ENCODE measurements at regions not wholly inside any gene's neighbourhood (a gene's known extent, or its start where the extent isn't known, plus 50 kb on each side); places are given as distances from the start of the nearest gene placed in this dataset.

- no peak for DNase-seq (ENCODE audit: low read depth)
Measured at GRCh38 chr10:110436554-110437350, 61.0 kb upstream of the DUSP5 start.

- no peak for DNase-seq (ENCODE audit: low read depth)
Measured at GRCh38 chr10:110437351-110437605, 60.4 kb upstream of the DUSP5 start.

- DNase-seq (ENCODE audit: low read depth): no peak
Measured at GRCh38 chr10:110437761-110438341, 59.9 kb upstream of the DUSP5 start.

GRCh38 chr10:110442746-110443145 lies 55.0 kb upstream of the DUSP5 start:
- no peak for DNase-seq (ENCODE audit: low read depth)

GRCh38 chr10:110443239-110444003 lies 54.3 kb upstream of the DUSP5 start:
- no peak for DNase-seq (ENCODE audit: low read depth)

- no peak for DNase-seq (ENCODE audit: low read depth)
Measured at GRCh38 chr10:110444004-110444337, 53.7 kb upstream of the DUSP5 start.

GRCh38 chr10:110445871-110446270 lies 51.8 kb upstream of the DUSP5 start:
- DNase-seq (ENCODE audit: low read depth): no peak

- no peak for DNase-seq (ENCODE audit: low read depth)
Measured at GRCh38 chr10:110446277-110446676, 51.4 kb upstream of the DUSP5 start.

GRCh38 chr10:110446954-110447608 lies 50.6 kb upstream of the DUSP5 start:
- no peak for DNase-seq (ENCODE audit: low read depth)

GRCh38 chr10:110447886-110448285 lies 49.8 kb upstream of the DUSP5 start:
- DNase-seq (ENCODE audit: low read depth): no peak
